Activated CD8-positive, alpha-beta memory T cell treated with anti-CD3 and anti-CD28 coated beads for 24 hours (primary cell): ENCODE measurements at regions not wholly inside any gene's neighbourhood (a gene's known extent, or its start where the extent isn't known, plus 50 kb on each side); places are given as distances from the start of the nearest gene placed in this dataset.
"Not testable (repeated sequence)": the region's sequence is repeated elsewhere in the genome, so short reads cannot be mapped to it uniquely, and the experiment has no call there.

Experiments
- DNase-seq: peaks from one replicate; pipeline ENCODE4 v3.0.0-alpha.2; 2020

- no peak for DNase-seq
Measured at GRCh38 chr1:228996281-228996680, 261.0 kb downstream of the RHOU start.

GRCh38 chr1:228997721-228998144 lies 262.5 kb downstream of the RHOU start:
- no peak for DNase-seq

GRCh38 chr1:228998179-228998578 lies 262.9 kb downstream of the RHOU start:
- no peak for DNase-seq

- no peak for DNase-seq
Measured at GRCh38 chr1:228999446-229000170, 264.3 kb downstream of the RHOU start.

- peak; percentile 33 for DNase-seq
Measured at GRCh38 chr1:229000187-229000586, 264.9 kb downstream of the RHOU start.

- peak; percentile 28 for DNase-seq
Measured at GRCh38 chr1:229001467-229002011, 266.3 kb downstream of the RHOU start.

- DNase-seq: peak; percentile 30
Measured at GRCh38 chr1:229002037-229002436, 266.8 kb downstream of the RHOU start.

GRCh38 chr1:229002451-229002960 lies 267.2 kb downstream of the RHOU start:
- peak; percentile 28 for DNase-seq

- DNase-seq: peak; percentile 38
Measured at GRCh38 chr1:229003233-229004031, 267.5 kb upstream of the RAB4A start.

GRCh38 chr1:229004066-229004833 lies 266.7 kb upstream of the RAB4A start:
- DNase-seq: no peak

GRCh38 chr1:229005097-229005496 lies 265.8 kb upstream of the RAB4A start:
- no peak for DNase-seq

GRCh38 chr1:229005556-229005955 lies 265.4 kb upstream of the RAB4A start:
- no peak for DNase-seq

- DNase-seq: no peak
Measured at GRCh38 chr1:229006121-229006870, 264.6 kb upstream of the RAB4A start.

- no peak for DNase-seq
Measured at GRCh38 chr1:229007167-229007566, 263.7 kb upstream of the RAB4A start.

GRCh38 chr1:229007701-229008100 lies 263.2 kb upstream of the RAB4A start:
- DNase-seq: no peak

- DNase-seq: not testable (repeated sequence)
Measured at GRCh38 chr1:229008347-229008746, 262.6 kb upstream of the RAB4A start.

GRCh38 chr1:229011022-229011421 lies 259.9 kb upstream of the RAB4A start:
- DNase-seq: no peak

GRCh38 chr1:229012823-229013222 lies 258.1 kb upstream of the RAB4A start:
- no peak for DNase-seq

- DNase-seq: no peak
Measured at GRCh38 chr1:229013981-229014380, 256.9 kb upstream of the RAB4A start.

GRCh38 chr1:229015806-229016205 lies 255.1 kb upstream of the RAB4A start:
- no peak for DNase-seq

GRCh38 chr1:229017091-229017490 lies 253.8 kb upstream of the RAB4A start:
- no peak for DNase-seq

- no peak for DNase-seq
Measured at GRCh38 chr1:229018674-229019295, 252.1 kb upstream of the RAB4A start.
